Stomach (tissue), 4 donors: ENCODE measurements at regions not wholly inside any gene's neighbourhood (a gene's known extent, or its start where the extent isn't known, plus 50 kb on each side); places are given as distances from the start of the nearest gene placed in this dataset.

Source experiments
- CTCF ChIP-seq, 7 experiments: fragments of 450-650 bp in 4 of 7; fragments of 200-600 bp in 3 of 7; sonication (generic) in 3 of 7; IDR thresholded peaks; one replicate each; pipeline ENCODE4 v1.5.1; 2016 to 2019; ENCODE audit warnings: antibody characterized with exemption in 7 of 7, control low read depth in 2 of 7, mild to moderate bottlenecking in 1 of 7
- POLR2A ChIP-seq, 4 donors: fragments of 450-650 bp; IDR thresholded peaks; one replicate each; pipeline ENCODE4 v1.6.1; 2016; ENCODE audit warnings: antibody characterized with exemption in 4 of 4, control low read depth in 2 of 4, mild to moderate bottlenecking in 1 of 4, moderate library complexity in 1 of 4
- POLR2AphosphoS5 ChIP-seq, 3 donors: sonication (generic); formaldehyde crosslinking; IDR thresholded peaks; one replicate each; pipeline ENCODE4 v1.6.1; 2016; ENCODE audit warnings: antibody characterized with exemption in 3 of 3

DNA sequence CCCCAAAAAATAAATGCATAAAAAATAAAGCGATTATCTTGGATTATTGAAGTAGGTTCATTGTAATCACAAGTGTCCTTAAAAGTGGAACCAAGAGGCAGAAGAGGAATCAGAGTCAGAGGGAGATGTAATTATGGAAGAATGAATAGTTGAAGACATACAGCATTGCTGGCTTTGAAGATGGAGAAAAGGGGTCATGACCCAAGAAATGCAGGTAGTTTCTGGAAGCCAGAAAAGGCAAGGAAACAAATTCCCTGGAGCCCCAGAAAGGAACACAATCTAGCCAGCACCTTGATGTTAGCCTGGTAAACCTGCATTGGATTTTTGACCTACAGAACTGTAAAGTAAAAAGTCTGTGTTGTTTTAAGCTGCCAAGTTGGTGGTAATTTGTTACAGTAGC, 57.5 kb upstream of the PTGR2 start:
- TF ChIP-seq CTCF (IDR thresholded peaks at IDR 0.05): no peak
- no peak for TF ChIP-seq POLR2AphosphoS5 (IDR thresholded peaks at IDR 0.05)
- no peak for TF ChIP-seq POLR2A (IDR thresholded peaks at IDR 0.05)
